ENCODE measurements at regions not wholly inside any gene's neighbourhood (a gene's known extent, or its start where the extent isn't known, plus 50 kb on each side); places are given as distances from the start of the nearest gene placed in this dataset.

GRCh38 chr9:101912698-101913097 lies 174.3 kb upstream of the GRIN3A start (continued):
- TF ChIP-seq CHD7 (IDR thresholded peaks at IDR 0.05; ENCODE audit: insufficient replicate concordance, low read length) (no peak), RBBP5 (IDR thresholded peaks at IDR 0.05; ENCODE audit: borderline replicate concordance, low read depth, low read length) (no peak)

All from H1 (cell line).